NCI-H446 treated with DMSO at 0.1 percent for 48 hours (cell line): ENCODE measurements at regions not wholly inside any gene's neighbourhood (a gene's known extent, or its start where the extent isn't known, plus 50 kb on each side); places are given as distances from the start of the nearest gene placed in this dataset.

ENCODE experiments used
- DNase-seq: peaks from one replicate; lab custom pipeline; 2025; lab: John Stamatoyannopoulos, UW

- DNase-seq: no peak
Observed at GRCh38 chr2:19035238-19035637, 323.2 kb downstream of the OSR1 start.

- DNase-seq: no peak
Observed at GRCh38 chr2:19033240-19033639, 325.2 kb downstream of the OSR1 start.

- DNase-seq: no peak
Observed at GRCh38 chr2:19031642-19032041, 326.8 kb downstream of the OSR1 start.

- DNase-seq: no peak
Observed at GRCh38 chr2:19029655-19030054, 328.8 kb downstream of the OSR1 start.

- no peak for DNase-seq
Observed at GRCh38 chr2:19028587-19029375, 329.6 kb downstream of the OSR1 start.

- DNase-seq: no peak
Observed at GRCh38 chr2:19027626-19028025, 330.8 kb downstream of the OSR1 start.

- no peak for DNase-seq
Observed at GRCh38 chr2:19026261-19026660, 332.2 kb downstream of the OSR1 start.

GRCh38 chr2:19022334-19022733 is 336.1 kb downstream of the OSR1 start:
- no peak for DNase-seq

- no peak for DNase-seq
Observed at GRCh38 chr2:19021721-19022120, 336.7 kb downstream of the OSR1 start.

- no peak for DNase-seq
Observed at GRCh38 chr2:19021100-19021476, 337.3 kb downstream of the OSR1 start.

- DNase-seq: no peak
Observed at GRCh38 chr2:19020144-19021099, 338.0 kb downstream of the OSR1 start.

GRCh38 chr2:19009510-19009909 is 348.9 kb downstream of the OSR1 start:
- no peak for DNase-seq

- no peak for DNase-seq
Observed at GRCh38 chr2:19003554-19003953, 354.9 kb downstream of the OSR1 start.

GRCh38 chr2:19000776-19001175 is 357.6 kb downstream of the OSR1 start:
- DNase-seq: no peak

GRCh38 chr2:18999198-18999597 is 359.2 kb downstream of the OSR1 start:
- no peak for DNase-seq

- DNase-seq: no peak
Observed at GRCh38 chr2:18998491-18998890, 359.9 kb downstream of the OSR1 start.

- no peak for DNase-seq
Observed at GRCh38 chr2:18993756-18994338, 364.6 kb downstream of the OSR1 start.

- DNase-seq: peak; percentile 89
Observed at GRCh38 chr2:18991177-18992168, 366.9 kb downstream of the OSR1 start.

- DNase-seq: no peak
Observed at GRCh38 chr2:18988631-18989232, 369.7 kb downstream of the OSR1 start.

GRCh38 chr2:18987592-18988073 is 370.8 kb downstream of the OSR1 start:
- peak; percentile 18 for DNase-seq

- DNase-seq: no peak
Observed at GRCh38 chr2:18987016-18987415, 371.4 kb downstream of the OSR1 start.
